Inflammatory macrophage treated with lipopolysaccharide for 1 hour (primary cell): ENCODE measurements at regions not wholly inside any gene's neighbourhood (a gene's known extent, or its start where the extent isn't known, plus 50 kb on each side); places are given as distances from the start of the nearest gene placed in this dataset.
"Not testable (repeated sequence)": the region's sequence is repeated elsewhere in the genome, so short reads cannot be mapped to it uniquely, and the experiment has no call there.

ENCODE experiments used
- DNase-seq, 2 donors: peaks; one replicate each; pipeline ENCODE4 v3.0.0-alpha.2; 2020 to 2022

GRCh38 chr3:186453531-186453930, 90.6 kb downstream of the CRYGS start:
- DNase-seq, result no peak

GRCh38 chr3:186452517-186452916, 90.5 kb upstream of the DGKG start:
- DNase-seq, result no peak

- peak; percentile 23 to 48 for DNase-seq
Measured at GRCh38 chr3:186451371-186451770, 89.3 kb upstream of the DGKG start.

- DNase-seq, result no peak
Measured at GRCh38 chr3:186444974-186445373, 82.9 kb upstream of the DGKG start.

- DNase-seq, result no peak
Measured at GRCh38 chr3:186444288-186444687, 82.3 kb upstream of the DGKG start.

- DNase-seq, result not testable (repeated sequence)
Measured at GRCh38 chr3:186442979-186443378, 80.9 kb upstream of the DGKG start.

- no peak for DNase-seq
Measured at GRCh38 chr3:186442162-186442561, 80.1 kb upstream of the DGKG start.

GRCh38 chr3:186440891-186441290, 78.9 kb upstream of the DGKG start:
- no peak for DNase-seq

GRCh38 chr3:186439725-186440124, 77.7 kb upstream of the DGKG start:
- DNase-seq, result no peak

GRCh38 chr3:186435332-186435731, 73.3 kb upstream of the DGKG start:
- not testable (repeated sequence) for DNase-seq

GRCh38 chr3:186432944-186433732, 71.1 kb upstream of the DGKG start:
- no peak for DNase-seq

GRCh38 chr3:186432189-186432588, 70.2 kb upstream of the DGKG start:
- no peak for DNase-seq

- DNase-seq, result no peak
Measured at GRCh38 chr3:186427627-186428281, 65.7 kb upstream of the DGKG start.

- peak in 1 of 2 donors; percentile 16 for DNase-seq
Measured at GRCh38 chr3:186425788-186426730, 64.0 kb upstream of the DGKG start.

- no peak for DNase-seq
Measured at GRCh38 chr3:186421946-186422345, 59.9 kb upstream of the DGKG start.

GRCh38 chr3:186418671-186419145, 56.7 kb upstream of the DGKG start:
- DNase-seq, result no peak

GRCh38 chr3:186417791-186418190, 55.8 kb upstream of the DGKG start:
- DNase-seq, result no peak

- peak in 1 of 2 donors; percentile 20 for DNase-seq
Measured at GRCh38 chr3:186414735-186415419, 52.8 kb upstream of the DGKG start.

GRCh38 chr3:186413615-186414415, 51.8 kb upstream of the DGKG start:
- DNase-seq, result peak in 1 of 2 donors; percentile 11

- DNase-seq, result no peak
Measured at GRCh38 chr3:186411994-186412393, 50.0 kb upstream of the DGKG start.
